Spleen (tissue), 11 donors: ENCODE measurements at regions not wholly inside any gene's neighbourhood (a gene's known extent, or its start where the extent isn't known, plus 50 kb on each side); places are given as distances from the start of the nearest gene placed in this dataset.

Experiments used
- DNase-seq: peaks from one replicate; pipeline ENCODE4 v3.0.0-alpha.2; 2020
- H3K27ac ChIP-seq, 8 donors: fragments of 200-600 bp; sonication (generic) in 7 of 8; 1 replicate in 4 of 8; 2 replicates in 4 of 8; pipeline versions ENCODE4 v1.5.0 to v1.8.0; 2016 to 2021; ENCODE audit warnings: inconsistent platforms in 4 of 8, mild to moderate bottlenecking in 4 of 8, moderate library complexity in 1 of 8
- H3K27me3 ChIP-seq, 7 donors: fragments of 200-600 bp; sonication (generic) in 6 of 7; replicated peaks in 1 of 7; 1 replicate in 4 of 7; 2 replicates in 3 of 7; pipeline versions ENCODE4 v1.5.0 to v1.8.0; 2016 to 2021; ENCODE audit warnings: inconsistent platforms in 3 of 7, mild to moderate bottlenecking in 1 of 7
- H3K36me3 ChIP-seq, 6 donors: fragments of 200-600 bp; sonication (generic) in 5 of 6; 1 replicate in 4 of 6; 2 replicates in 2 of 6; pipeline versions ENCODE4 v1.5.0 to v1.8.0; 2016 to 2021; ENCODE audit warnings: inconsistent platforms in 2 of 6
- H3K4me1 ChIP-seq, 6 donors: fragments of 200-600 bp; sonication (generic) in 5 of 6; 1 replicate in 3 of 6; 2 replicates in 3 of 6; pipeline versions ENCODE4 v1.5.0 to v1.8.0; 2016 to 2021; ENCODE audit warnings: inconsistent platforms in 3 of 6
- H3K4me3 ChIP-seq, 8 donors: fragments of 200-600 bp; sonication (generic) in 7 of 8; 1 replicate in 4 of 8; 2 replicates in 4 of 8; pipeline versions ENCODE4 v1.5.0 to v1.8.0; 2016 to 2021; ENCODE audit warnings: inconsistent platforms in 4 of 8, mild to moderate bottlenecking in 4 of 8, moderate library complexity in 2 of 8
- H3K9me3 ChIP-seq, 8 donors: fragments of 200-600 bp; sonication (generic) in 7 of 8; 1 replicate in 4 of 8; 2 replicates in 4 of 8; pipeline versions ENCODE4 v1.5.0 to v1.8.0; 2016 to 2021; ENCODE audit warnings: inconsistent platforms in 4 of 8
- CTCF ChIP-seq, 11 experiments: fragments of 200-600 bp in 7 of 11; fragments of 450-650 bp in 4 of 11; sonication (generic) in 4 of 11; IDR thresholded peaks in 8 of 11; conservative IDR thresholded peaks in 3 of 11; 1 replicate in 7 of 11; 2 replicates in 4 of 11; pipeline versions ENCODE4 v1.4.0 to v1.8.0; 2016 to 2021; ENCODE audit warnings: antibody characterized with exemption in 11 of 11, inconsistent platforms in 4 of 11, mild to moderate bottlenecking in 1 of 11
- POLR2A ChIP-seq, 3 donors: fragments of 450-650 bp; IDR thresholded peaks; one replicate each; pipeline ENCODE4 v1.5.1; 2017; ENCODE audit warnings: antibody characterized with exemption in 3 of 3, mild to moderate bottlenecking in 1 of 3
- POLR2AphosphoS5 ChIP-seq, 3 donors: sonication (generic); formaldehyde crosslinking; IDR thresholded peaks; one replicate each; pipeline ENCODE4 v1.5.1; 2017; ENCODE audit warnings: antibody characterized with exemption in 3 of 3
- WGBS, 5 donors: extraction: QIAGEN DNeasy Blood & Tissue Kit in 3 of 5; methylation state at CpG; one replicate each; pipeline versions ENCODE4 v1.1.5 to v1.1.7; 2013 to 2018; 5-methylcytosine and 5-hydroxymethylcytosine counted together
- intact Hi-C: fragments of 100-400 bp; cut with DNase I; formaldehyde crosslinking; loops from one replicate; pipeline ENCODE4 v1.15.0; 2023; ENCODE audit warnings: low total_unique reads
- donor health status: healthy with polysubstance abuse.
- donor health status: DM: no; HTN: no; CAD: no; lungs with moderate emphysema.
- donor health status: DM: no; HTN: no; CAD: no.
- donor health status: Bipolar disorder and iron deficiency.
- donor health status: healthy.
- donor health status: DM: no; HTN: no; CAD: no.
- donor health status: DM: yes; HTN: yes; CAD: no.

DNA sequence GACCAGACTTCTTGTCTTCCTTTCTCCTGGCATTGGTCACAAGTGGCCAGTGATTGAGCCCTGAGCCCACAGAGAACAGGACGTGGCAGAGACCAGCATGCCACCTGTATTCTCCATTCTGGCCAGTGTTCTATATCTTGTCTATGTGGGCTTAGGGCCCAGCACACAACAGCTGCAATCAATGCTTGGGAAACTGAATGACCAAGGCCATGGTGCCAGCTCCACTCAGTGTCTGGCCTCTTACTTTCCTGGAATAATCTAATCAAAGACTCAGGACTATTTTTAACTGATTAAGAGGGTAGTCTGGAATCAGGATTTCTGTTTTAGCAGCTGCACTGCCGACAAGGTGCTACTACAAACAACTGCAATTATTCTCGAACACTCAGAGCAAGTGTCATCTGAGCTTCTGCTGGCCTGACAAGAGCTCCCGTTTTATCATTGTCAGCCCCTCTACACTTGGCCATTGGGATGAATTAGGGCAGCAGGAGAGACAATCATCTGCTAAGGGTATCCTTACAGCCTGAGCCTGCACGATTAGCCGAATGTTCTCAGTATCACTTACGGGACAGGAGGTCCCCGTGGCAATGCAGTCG is 74.4 kb upstream of the GRIK3 start:
- no peak for DNase-seq

DNA sequence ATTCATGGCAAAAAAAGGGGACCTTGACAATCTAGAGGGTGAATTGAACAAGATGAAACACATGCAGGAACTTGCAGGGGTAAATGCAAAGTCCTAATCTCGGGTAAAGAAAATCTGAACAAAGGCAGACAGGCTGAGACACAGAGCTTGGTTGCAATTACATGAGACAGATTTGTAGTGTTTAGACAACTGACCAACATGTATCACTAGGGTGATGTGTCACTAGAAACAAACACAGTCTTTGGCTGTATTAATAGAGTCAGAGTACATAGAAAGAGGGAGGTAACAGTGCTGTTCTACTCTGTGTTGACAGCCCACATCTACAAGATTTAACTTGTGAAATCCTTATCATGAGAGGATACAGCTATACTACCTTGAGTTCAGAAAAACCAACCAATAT is 78.1 kb upstream of the GRIK3 start:
- Histone ChIP-seq H3K4me3 (no peak overlapping the region), H3K4me1 (no peaks in the 10 kb centered on the region), H3K36me3 (no peaks in the 10 kb centered on the region), H3K27me3 (peaks cover 0 to 37% (median 0%) of the 10 kb centered on the region in 7 donors), H3K27ac (no peak overlapping the region), H3K9me3 (no peaks in the 10 kb centered on the region)
- intact Hi-C loops = no loop called here
- DNase-seq = no peak
- TF ChIP-seq POLR2A (IDR thresholded peaks at IDR 0.05) (no peak), POLR2AphosphoS5 (IDR thresholded peaks at IDR 0.05) (no peak), CTCF (IDR thresholded peaks at IDR 0.05 in 8 of 11, conservative IDR thresholded peaks at IDR 0.05 in 3 of 11) (no peak)
- 34 to 82% (median 66%) methylated on average over 1 of the region's 1 CpG for WGBS, 5 donors

More for the DNA sequence above, 74.4 kb upstream of the GRIK3 start:
- Histone ChIP-seq H3K27ac (no peak overlapping the region), H3K9me3 (no peaks in the 10 kb centered on the region), H3K4me1 (no peaks in the 10 kb centered on the region), H3K4me3 (no peak overlapping the region), H3K27me3 (peaks cover 0 to 40% (median 0%) of the 10 kb centered on the region in 7 donors), H3K36me3 (no peaks in the 10 kb centered on the region)
- no peak for TF ChIP-seq CTCF (IDR thresholded peaks at IDR 0.05 in 8 of 11, conservative IDR thresholded peaks at IDR 0.05 in 3 of 11)
- no peak for TF ChIP-seq POLR2A (IDR thresholded peaks at IDR 0.05)
- intact Hi-C loops = no loop called here
- 78 to 84% (median 81%) methylated on average over 9 of the region's 9 CpGs for WGBS, 5 donors

DNA sequence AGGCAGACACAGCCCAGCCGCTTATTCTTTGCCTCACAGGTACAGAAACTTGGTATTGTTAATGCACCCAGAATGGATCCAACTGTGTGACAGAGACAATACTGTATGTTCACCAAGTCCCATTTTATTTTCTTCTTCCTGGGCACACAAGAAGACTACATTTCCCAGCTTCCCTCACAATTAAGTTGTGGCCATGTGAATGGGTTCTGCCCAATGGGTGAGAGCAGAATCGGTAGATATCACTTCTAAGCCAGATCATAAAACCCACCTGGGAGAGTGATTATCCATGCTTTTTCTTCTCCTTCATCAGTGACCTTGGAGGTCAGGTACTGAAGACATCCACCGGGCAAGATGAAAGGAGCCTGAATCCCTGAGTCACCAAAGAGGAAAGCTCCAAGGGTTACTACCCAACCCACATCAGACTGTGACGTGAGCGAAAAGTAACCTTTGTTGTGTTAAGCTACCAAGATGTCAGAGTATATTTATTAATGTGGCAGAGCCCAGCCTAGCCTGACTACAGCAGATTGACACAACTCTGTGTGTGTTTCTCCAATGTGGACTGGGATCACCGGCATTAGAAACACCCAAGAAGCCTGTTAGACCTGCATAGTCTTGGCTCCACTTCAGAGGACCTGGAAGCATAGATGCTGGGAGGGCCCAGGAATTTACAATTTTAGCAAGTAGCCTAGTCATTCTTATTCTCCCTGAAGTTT is 79.1 kb upstream of the GRIK3 start:
- H3K4me3 ChIP-seq = no peak overlapping the region
- 84 to 94% (median 86%) methylated on average over 6 of the region's 6 CpGs for WGBS, 5 donors
- no peak overlapping the region for H3K27ac ChIP-seq
- intact Hi-C loops = no loop called here
- no peak for DNase-seq
- TF ChIP-seq CTCF (IDR thresholded peaks at IDR 0.05 in 8 of 11, conservative IDR thresholded peaks at IDR 0.05 in 3 of 11) = no peak
- no peak for TF ChIP-seq POLR2AphosphoS5 (IDR thresholded peaks at IDR 0.05)
- no peak for TF ChIP-seq POLR2A (IDR thresholded peaks at IDR 0.05)
- H3K27me3 ChIP-seq = peaks cover 0 to 40% (median 0%) of the 10 kb centered on the region in 7 donors
- no peaks in the 10 kb centered on the region for H3K36me3 ChIP-seq
- H3K9me3 ChIP-seq = no peaks in the 10 kb centered on the region
- no peaks in the 10 kb centered on the region for H3K4me1 ChIP-seq

DNA sequence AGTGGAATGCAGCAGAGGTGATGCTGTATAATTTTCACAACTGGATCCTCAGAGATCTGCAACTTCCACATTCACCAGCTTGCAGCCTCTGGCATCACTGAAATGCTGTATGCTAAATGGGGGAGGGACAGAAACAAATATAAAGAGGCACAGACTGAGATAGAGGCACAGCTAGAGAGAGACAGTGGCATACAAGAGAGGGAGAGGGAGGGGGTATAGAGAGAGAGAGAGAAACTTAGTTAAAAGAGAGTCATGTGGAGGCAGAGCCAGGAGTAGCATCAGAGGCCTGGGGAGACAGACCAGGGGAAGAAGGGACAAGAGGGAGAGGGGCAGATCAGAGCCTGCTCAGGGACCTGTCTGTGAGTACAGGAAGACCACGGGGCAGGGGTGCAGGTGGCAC is 84.5 kb upstream of the GRIK3 start:
- Histone ChIP-seq H3K27me3 (peaks cover 0 to 28% (median 0%) of the 10 kb centered on the region in 7 donors), H3K36me3 (no peaks in the 10 kb centered on the region), H3K4me1 (no peaks in the 10 kb centered on the region), H3K9me3 (peaks cover 0 to 11% (median 6%) of the 10 kb centered on the region in 8 donors), H3K27ac (no peak overlapping the region), H3K4me3 (no peak overlapping the region)
- intact Hi-C loops = no loop called here
- 38 to 50% (median 46%) methylated on average over 1 of the region's 1 CpG for WGBS, 5 donors
- TF ChIP-seq POLR2A (IDR thresholded peaks at IDR 0.05) (no peak), POLR2AphosphoS5 (IDR thresholded peaks at IDR 0.05) (no peak), CTCF (IDR thresholded peaks at IDR 0.05 in 8 of 11, conservative IDR thresholded peaks at IDR 0.05 in 3 of 11) (no peak)
- DNase-seq = no peak
